Stomach (tissue), 8 donors: ENCODE measurements at regions not wholly inside any gene's neighbourhood (a gene's known extent, or its start where the extent isn't known, plus 50 kb on each side); places are given as distances from the start of the nearest gene placed in this dataset.

Experiments used
- DNase-seq, 2 donors: peaks; one replicate each; pipeline versions ENCODE4 v3.0.0 to v3.0.0-alpha.2; 2013 to 2019
- H3K27ac ChIP-seq, 5 donors: fragments of 200-600 bp in 4 of 5; sonication (generic) in 4 of 5; one replicate each; pipeline ENCODE4 v1.5.1; 2013 to 2019; ENCODE audit warnings: mild to moderate bottlenecking in 1 of 5, moderate library complexity in 1 of 5
- H3K27me3 ChIP-seq, 3 donors: fragments of 200-600 bp; sonication (generic); one replicate each; pipeline ENCODE4 v1.5.1; 2017 to 2019; ENCODE audit warnings: mixed run types in 1 of 3
- H3K36me3 ChIP-seq, 4 donors: fragments of 200-600 bp; sonication (generic); 1 replicate in 3 of 4; 2 replicates in 1 of 4; pipeline ENCODE4 v1.5.1; 2016 to 2019
- H3K4me1 ChIP-seq, 4 donors: fragments of 200-600 bp; sonication (generic); one replicate each; pipeline ENCODE4 v1.5.1; 2016 to 2019
- H3K4me3 ChIP-seq, 4 donors: fragments of 200-600 bp; sonication (generic) in 3 of 4; one replicate each; pipeline ENCODE4 v1.5.1; 2016 to 2019; ENCODE audit warnings: mild to moderate bottlenecking in 1 of 4
- H3K9me3 ChIP-seq, 4 donors: fragments of 200-600 bp; sonication (generic); one replicate each; pipeline ENCODE4 v1.5.1; 2016 to 2019
- EP300 ChIP-seq: sonication (generic); formaldehyde crosslinking; IDR thresholded peaks from one replicate; pipeline ENCODE4 v1.6.1; 2017; ENCODE audit warnings: antibody characterized with exemption
- POLR2A ChIP-seq, 4 donors: fragments of 450-650 bp; IDR thresholded peaks; one replicate each; pipeline ENCODE4 v1.6.1; 2016; ENCODE audit warnings: antibody characterized with exemption in 4 of 4, control low read depth in 2 of 4, mild to moderate bottlenecking in 1 of 4, moderate library complexity in 1 of 4
- POLR2AphosphoS5 ChIP-seq, 3 donors: sonication (generic); formaldehyde crosslinking; IDR thresholded peaks; one replicate each; pipeline ENCODE4 v1.6.1; 2016; ENCODE audit warnings: antibody characterized with exemption in 3 of 3
- WGBS, 5 donors: extraction: QIAGEN DNeasy Blood & Tissue Kit in 3 of 5; methylation state at CpG; one replicate each; pipeline versions ENCODE4 v1.1.5 to v1.1.7; 2013 to 2018; 5-methylcytosine and 5-hydroxymethylcytosine counted together
- intact Hi-C: fragments of 100-400 bp; cut with DNase I; formaldehyde crosslinking; loops from one replicate; pipeline ENCODE4 v1.15.1; 2023; ENCODE audit warnings: low total_unique reads
- TF ChIP-seq, protein P1 (sequence below), 7 experiments: fragments of 450-650 bp in 4 of 7; fragments of 200-600 bp in 3 of 7; sonication (generic) in 3 of 7; IDR thresholded peaks; one replicate each; pipeline ENCODE4 v1.5.1; 2016 to 2019; ENCODE audit warnings: antibody characterized with exemption in 7 of 7, control low read depth in 2 of 7, mild to moderate bottlenecking in 1 of 7
- donor health status: healthy with polysubstance abuse.
- donor health status: Bipolar disorder and iron deficiency.
- donor health status: healthy.

DNA sequence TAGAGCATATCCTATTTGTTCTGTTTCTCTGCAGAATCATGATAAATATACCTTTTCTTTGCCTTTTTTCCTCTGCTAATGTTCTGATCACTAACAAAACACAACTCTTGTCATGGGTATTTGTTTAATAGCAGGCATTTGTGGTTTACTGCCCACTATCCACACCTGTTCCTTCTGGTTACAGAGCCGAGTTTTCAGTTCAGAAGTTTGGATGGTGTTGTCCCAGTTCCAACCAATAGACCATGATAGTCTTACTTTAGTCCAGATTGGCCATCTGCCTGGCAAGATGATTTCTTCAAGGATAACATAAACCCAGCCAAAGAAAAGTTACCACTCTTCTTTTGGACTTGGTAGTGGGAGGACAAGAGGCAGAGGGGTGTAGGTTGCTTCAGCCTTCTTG is 211.2 kb downstream of the TFAP2A start:
- intact Hi-C loops: no loop called here
- Histone ChIP-seq H3K27ac (no peak overlapping the region), H3K4me3 (no peak overlapping the region), H3K36me3 (no peaks in the 10 kb centered on the region), H3K4me1 (no peaks in the 10 kb centered on the region), H3K9me3 (no peaks in the 10 kb centered on the region), H3K27me3 (no peaks in the 10 kb centered on the region)
- TF ChIP-seq, protein P1, sequence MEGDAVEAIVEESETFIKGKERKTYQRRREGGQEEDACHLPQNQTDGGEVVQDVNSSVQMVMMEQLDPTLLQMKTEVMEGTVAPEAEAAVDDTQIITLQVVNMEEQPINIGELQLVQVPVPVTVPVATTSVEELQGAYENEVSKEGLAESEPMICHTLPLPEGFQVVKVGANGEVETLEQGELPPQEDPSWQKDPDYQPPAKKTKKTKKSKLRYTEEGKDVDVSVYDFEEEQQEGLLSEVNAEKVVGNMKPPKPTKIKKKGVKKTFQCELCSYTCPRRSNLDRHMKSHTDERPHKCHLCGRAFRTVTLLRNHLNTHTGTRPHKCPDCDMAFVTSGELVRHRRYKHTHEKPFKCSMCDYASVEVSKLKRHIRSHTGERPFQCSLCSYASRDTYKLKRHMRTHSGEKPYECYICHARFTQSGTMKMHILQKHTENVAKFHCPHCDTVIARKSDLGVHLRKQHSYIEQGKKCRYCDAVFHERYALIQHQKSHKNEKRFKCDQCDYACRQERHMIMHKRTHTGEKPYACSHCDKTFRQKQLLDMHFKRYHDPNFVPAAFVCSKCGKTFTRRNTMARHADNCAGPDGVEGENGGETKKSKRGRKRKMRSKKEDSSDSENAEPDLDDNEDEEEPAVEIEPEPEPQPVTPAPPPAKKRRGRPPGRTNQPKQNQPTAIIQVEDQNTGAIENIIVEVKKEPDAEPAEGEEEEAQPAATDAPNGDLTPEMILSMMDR (IDR thresholded peaks at IDR 0.05): no peak
- TF ChIP-seq POLR2AphosphoS5 (IDR thresholded peaks at IDR 0.05) (no peak), EP300 (no peak), POLR2A (IDR thresholded peaks at IDR 0.05) (no peak)
- 68 to 90% (median 72%) methylated on average over 1 of the region's 1 CpG for WGBS, 5 donors
- DNase-seq: no peak

DNA sequence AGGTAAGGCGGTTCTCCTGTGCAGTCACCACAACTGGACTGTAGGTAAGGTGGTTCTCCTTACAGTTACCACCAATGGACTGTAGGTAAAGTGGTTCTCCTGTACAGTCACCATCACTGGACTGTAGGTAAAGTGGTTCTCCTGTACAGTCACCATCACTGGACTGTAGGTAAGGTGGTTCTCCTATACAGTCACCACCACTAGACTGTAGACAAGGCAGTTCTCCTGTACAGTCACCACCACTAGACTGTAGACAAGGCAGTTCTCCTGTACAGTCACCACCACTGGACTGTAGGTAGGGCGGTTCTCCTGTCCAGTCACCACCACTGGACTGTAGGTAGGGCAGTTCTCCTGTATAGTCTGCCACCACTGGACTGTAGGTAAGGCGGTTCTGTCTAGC is 212.3 kb downstream of the TFAP2A start:
- DNase-seq: no peak
- Histone ChIP-seq H3K36me3 (no peaks in the 10 kb centered on the region), H3K4me1 (no peaks in the 10 kb centered on the region), H3K4me3 (no peak overlapping the region), H3K9me3 (no peaks in the 10 kb centered on the region), H3K27ac (no peak overlapping the region), H3K27me3 (no peaks in the 10 kb centered on the region)
- intact Hi-C loops: no loop called here
- TF ChIP-seq, protein P1 (IDR thresholded peaks at IDR 0.05): no peak
- no peak for TF ChIP-seq POLR2AphosphoS5 (IDR thresholded peaks at IDR 0.05)
- no peak for TF ChIP-seq POLR2A (IDR thresholded peaks at IDR 0.05)
- TF ChIP-seq EP300: no peak
- 89 to 99% (median 97%) methylated on average over 2 to 3 of the region's 3 CpGs for WGBS, 5 donors

DNA sequence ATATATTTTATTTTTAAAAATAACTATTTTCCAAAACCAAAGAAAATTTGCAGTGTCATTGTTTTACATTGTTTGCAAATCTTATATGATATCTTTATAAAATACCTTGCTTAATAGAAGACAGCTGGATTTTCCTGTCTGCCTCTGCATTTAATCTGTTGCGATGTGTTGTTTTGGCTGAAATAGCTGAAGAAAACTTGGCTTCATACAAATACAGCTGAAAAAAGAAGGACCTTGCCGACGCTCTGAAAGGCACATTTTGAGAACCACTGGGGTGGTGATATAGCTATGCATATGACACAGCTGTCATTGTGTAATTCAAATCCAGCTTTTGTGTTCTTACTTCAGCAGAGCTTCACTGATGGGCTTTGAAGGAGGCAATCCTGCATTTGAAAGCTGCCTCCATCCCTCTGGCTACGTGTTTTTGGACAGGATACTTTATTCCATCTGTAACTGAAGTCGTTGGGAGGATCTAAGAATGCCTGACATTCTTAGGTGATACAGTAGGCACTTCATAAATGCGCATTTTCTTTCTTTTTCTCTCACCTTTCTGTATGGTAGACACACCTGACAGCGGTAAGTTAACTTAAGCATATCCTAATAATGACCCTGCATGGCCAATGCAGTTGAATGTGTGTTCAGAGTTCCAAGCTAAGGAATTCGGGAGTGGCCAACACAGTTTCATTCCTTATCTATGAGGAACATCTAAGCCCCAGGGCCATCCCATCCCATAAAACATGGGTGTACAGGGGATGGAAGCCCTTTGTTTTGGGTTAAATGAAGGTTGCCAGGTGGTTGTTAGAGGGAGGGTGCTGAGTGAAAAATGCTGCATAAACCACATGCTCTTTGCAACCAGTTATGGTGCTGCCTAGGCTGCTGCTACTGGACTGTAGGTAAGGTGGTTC is 213.0 kb downstream of the TFAP2A start:
- H3K27me3 ChIP-seq: no peaks in the 10 kb centered on the region
- no peak overlapping the region for H3K27ac ChIP-seq
- no peak for DNase-seq
- intact Hi-C loops: no loop called here
- no peak overlapping the region for H3K4me3 ChIP-seq
- H3K36me3 ChIP-seq: no peaks in the 10 kb centered on the region
- 80 to 90% (median 88%) methylated on average over 8 of the region's 8 CpGs for WGBS, 5 donors
- TF ChIP-seq POLR2A (IDR thresholded peaks at IDR 0.05) (no peak), EP300 (no peak), POLR2AphosphoS5 (IDR thresholded peaks at IDR 0.05) (no peak)
- TF ChIP-seq, protein P1 (IDR thresholded peaks at IDR 0.05): no peak
- no peaks in the 10 kb centered on the region for H3K9me3 ChIP-seq
- H3K4me1 ChIP-seq: no peaks in the 10 kb centered on the region

DNA sequence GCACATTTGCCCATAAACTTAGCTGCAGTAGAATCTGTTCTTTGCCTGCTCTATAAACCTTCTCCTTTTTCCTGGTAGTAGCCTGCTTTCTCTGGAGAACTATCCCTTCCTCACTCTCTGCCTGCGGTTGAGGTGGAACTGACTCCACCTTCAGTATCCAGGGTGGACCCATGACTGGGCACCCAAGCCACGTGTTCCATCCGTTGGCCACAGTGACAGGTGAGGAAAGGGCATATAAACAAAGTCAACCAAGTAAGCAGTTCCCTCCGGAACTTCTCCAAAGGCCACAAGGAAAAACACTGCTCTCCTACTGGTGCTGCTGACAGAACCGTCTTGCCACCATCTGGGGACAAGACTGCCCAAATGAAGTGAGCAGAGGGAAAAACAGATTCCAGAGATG is 218.8 kb downstream of the TFAP2A start:
- Histone ChIP-seq H3K9me3 (no peaks in the 10 kb centered on the region), H3K4me1 (no peaks in the 10 kb centered on the region), H3K36me3 (no peaks in the 10 kb centered on the region), H3K4me3 (no peak overlapping the region), H3K27ac (no peak overlapping the region), H3K27me3 (no peaks in the 10 kb centered on the region)
- DNase-seq: no peak
- intact Hi-C loops: no loop called here
- WGBS, 5 donors: 75 to 84% (median 77%) methylated on average over 5 of the region's 5 CpGs
- TF ChIP-seq EP300 (no peak), POLR2A (IDR thresholded peaks at IDR 0.05) (no peak), POLR2AphosphoS5 (IDR thresholded peaks at IDR 0.05) (no peak)
- TF ChIP-seq, protein P1 (IDR thresholded peaks at IDR 0.05): no peak
